DND-41 (cell line): ENCODE measurements at regions not wholly inside any gene's neighbourhood (a gene's known extent, or its start where the extent isn't known, plus 50 kb on each side); places are given as distances from the start of the nearest gene placed in this dataset.

ENCODE experiments used
- CTCF ChIP-seq: IDR thresholded peaks from 2 replicates; pipeline ENCODE4 v1.5.1; 2012; ENCODE audit warnings: borderline replicate concordance, low read length, moderate library complexity, mild to moderate bottlenecking; ENCODE audit not compliant: poor library complexity, severe bottlenecking; ENCODE audit errors: extremely low read depth
- EZH2 ChIP-seq: IDR thresholded peaks from 3 replicates; pipeline ENCODE4 v1.6.1; 2012; ENCODE audit warnings: borderline replicate concordance, low read depth, mild to moderate bottlenecking, moderate library complexity, low read length, inconsistent platforms; ENCODE audit not compliant: severe bottlenecking

DNA sequence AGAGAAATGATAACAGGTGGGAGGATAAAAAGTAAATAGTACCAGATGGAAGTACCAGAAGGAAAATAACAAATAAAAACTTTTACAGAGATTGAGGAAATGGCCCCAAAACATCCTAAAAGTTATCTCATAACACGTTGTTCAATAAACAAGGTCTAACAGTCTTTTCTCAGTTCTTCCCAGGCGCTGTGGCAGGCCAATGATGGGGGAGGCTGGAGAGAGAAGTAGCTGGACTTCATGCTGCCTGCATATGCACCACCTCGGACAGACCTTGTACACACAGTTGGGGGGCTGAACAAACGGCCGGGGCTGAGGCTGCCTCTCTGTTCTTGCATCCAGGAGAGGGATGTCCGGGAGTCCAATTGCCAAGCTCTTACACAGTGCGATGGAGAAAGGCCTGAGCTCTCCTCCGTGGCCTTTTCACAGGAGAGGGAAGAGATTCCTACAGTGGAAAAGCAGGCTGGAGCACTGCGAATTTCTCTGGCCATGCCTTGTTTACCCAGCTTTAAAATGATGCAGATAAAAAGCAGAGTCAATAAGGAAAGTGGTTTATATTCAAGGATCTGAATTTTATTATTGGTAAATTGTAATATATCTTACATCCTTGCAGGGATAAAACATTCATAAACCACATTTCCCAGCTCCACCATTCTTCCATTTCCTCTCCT, 109.8 kb downstream of the PHLDA1 start:
- no peak for TF ChIP-seq CTCF
- TF ChIP-seq EZH2 = no peak
